ENCODE measurements at regions not wholly inside any gene's neighbourhood (a gene's known extent, or its start where the extent isn't known, plus 50 kb on each side); places are given as distances from the start of the nearest gene placed in this dataset.
A peak's percentile ranks its signal among the peaks of the same experiment; 100 is the strongest.

DNA sequence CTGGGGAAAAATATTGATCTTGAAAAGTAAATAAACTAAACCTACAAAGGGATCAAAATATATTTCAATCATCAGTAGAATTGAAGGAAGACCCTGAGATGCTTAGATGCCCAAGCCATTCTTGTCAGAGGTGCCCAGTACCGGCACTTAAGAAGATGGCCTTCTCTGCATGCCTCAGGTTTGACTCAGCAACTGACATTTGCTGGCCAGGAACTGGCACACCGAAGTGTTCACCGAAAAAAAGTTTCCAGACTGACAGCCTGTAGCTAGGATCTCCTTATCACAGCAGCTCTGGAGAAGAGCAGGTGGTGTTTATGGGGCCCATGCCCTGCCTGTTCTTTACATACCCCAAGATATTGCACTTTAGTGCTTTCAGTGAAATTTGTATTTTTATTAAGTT is 203.2 kb downstream of the MOXD1 start:
- ChIA-PET POLR2A (no interaction called here), CTCF (interaction anchor here (1.0 to 1.2 kb wide), 2 partner anchors 10 to 15 kb away, joined by 3 to 4 read pairs; no protein-coding TSS in a partner anchor)
- TF ChIP-seq CTCF (IDR thresholded peaks at IDR 0.05; ENCODE audit: control extremely low read depth, extremely low read depth, low read depth, missing control alignments) = no peak
- DNase-seq (ENCODE audit: extremely low spot score) = no peak

GRCh38 chr6:132194529-132194928 is 206.7 kb downstream of the MOXD1 start:
- no peak for DNase-seq (ENCODE audit: extremely low spot score)

GRCh38 chr6:132192631-132193030 is 208.6 kb downstream of the MOXD1 start:
- CTCF ChIA-PET = interaction anchor here (1.4 kb wide), 1 partner anchor 13 kb away, joined by 3 read pairs; no protein-coding TSS in a partner anchor
- POLR2A ChIA-PET = no interaction called here
- no peak for TF ChIP-seq CTCF (IDR thresholded peaks at IDR 0.05; ENCODE audit: control extremely low read depth, extremely low read depth, low read depth, missing control alignments)

More at GRCh38 chr6:132194529-132194928, 206.7 kb downstream of the MOXD1 start:
- ChIA-PET CTCF (interaction anchor here (1.1 kb wide), 1 partner anchor 12 kb away, joined by 3 read pairs; no protein-coding TSS in a partner anchor), POLR2A (no interaction called here)
- no peak for TF ChIP-seq CTCF (IDR thresholded peaks at IDR 0.05; ENCODE audit: control extremely low read depth, extremely low read depth, low read depth, missing control alignments)

GRCh38 chr6:132190815-132191175 is 210.5 kb downstream of the MOXD1 start:
- CTCF ChIA-PET = interaction anchor here (1.2 kb wide), 1 partner anchor 9 kb away, joined by 3 read pairs; no protein-coding TSS in a partner anchor
- no peak for TF ChIP-seq CTCF (IDR thresholded peaks at IDR 0.05; ENCODE audit: control extremely low read depth, extremely low read depth, low read depth, missing control alignments)
- DNase-seq (ENCODE audit: extremely low spot score) = no peak
- POLR2A ChIA-PET = no interaction called here

More at GRCh38 chr6:132192631-132193030, 208.6 kb downstream of the MOXD1 start:
- DNase-seq (ENCODE audit: extremely low spot score) = no peak

DNA sequence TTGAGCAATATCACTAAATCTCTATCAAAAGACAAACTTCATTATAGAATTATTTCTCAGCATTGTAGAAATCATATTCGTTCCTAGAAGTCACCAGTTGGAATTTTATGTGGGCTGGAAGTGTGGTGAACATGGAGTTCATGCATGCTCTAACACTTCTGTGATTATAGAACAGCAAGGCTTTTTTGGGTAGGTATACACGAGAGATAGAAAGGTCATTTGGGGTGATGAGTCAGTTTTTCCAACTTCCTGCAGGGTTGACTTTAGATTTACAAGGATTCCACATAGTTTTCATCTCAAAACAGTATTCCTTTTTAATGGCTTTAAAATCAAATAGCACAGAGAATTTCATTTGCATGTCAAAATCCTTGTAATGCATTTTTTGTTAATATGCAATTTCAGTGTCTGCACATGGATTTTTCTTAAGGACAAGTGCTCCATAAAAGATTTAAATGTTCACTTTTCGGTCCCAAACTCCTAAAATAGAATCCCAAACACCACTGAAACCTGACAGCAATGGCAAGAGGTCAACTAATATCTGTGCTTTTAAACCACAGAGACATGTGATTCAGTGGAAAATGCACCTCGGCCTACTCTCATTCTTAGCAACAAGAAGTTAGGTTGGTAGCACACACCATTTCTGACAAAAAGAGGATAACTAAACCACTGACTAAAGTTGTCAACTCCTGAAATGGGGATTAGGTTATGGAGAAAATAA is 211.0 kb downstream of the MOXD1 start:
- peak; percentile 20 for DNase-seq (ENCODE audit: extremely low spot score)
- ChIA-PET CTCF (no interaction called here), POLR2A (no interaction called here)
- no peak for TF ChIP-seq CTCF (IDR thresholded peaks at IDR 0.05; ENCODE audit: control extremely low read depth, extremely low read depth, low read depth, missing control alignments)

- ChIA-PET POLR2A (no interaction called here), CTCF (no interaction called here)
- DNase-seq (ENCODE audit: extremely low spot score) = no peak
- no peak for TF ChIP-seq CTCF (IDR thresholded peaks at IDR 0.05; ENCODE audit: control extremely low read depth, extremely low read depth, low read depth, missing control alignments)
Measured at GRCh38 chr6:132188556-132189264, 212.6 kb downstream of the MOXD1 start.

Measured in GM10248 (cell line).